SKM-1 treated with dmso at 0.1 percent for 144 hours (cell line): ENCODE measurements at regions not wholly inside any gene's neighbourhood (a gene's known extent, or its start where the extent isn't known, plus 50 kb on each side); places are given as distances from the start of the nearest gene placed in this dataset.

Experiments used
- DNase-seq: peaks from one replicate; lab custom pipeline; 2025; ENCODE audit not compliant: unreplicated experiment; lab: John Stamatoyannopoulos, UW

DNA sequence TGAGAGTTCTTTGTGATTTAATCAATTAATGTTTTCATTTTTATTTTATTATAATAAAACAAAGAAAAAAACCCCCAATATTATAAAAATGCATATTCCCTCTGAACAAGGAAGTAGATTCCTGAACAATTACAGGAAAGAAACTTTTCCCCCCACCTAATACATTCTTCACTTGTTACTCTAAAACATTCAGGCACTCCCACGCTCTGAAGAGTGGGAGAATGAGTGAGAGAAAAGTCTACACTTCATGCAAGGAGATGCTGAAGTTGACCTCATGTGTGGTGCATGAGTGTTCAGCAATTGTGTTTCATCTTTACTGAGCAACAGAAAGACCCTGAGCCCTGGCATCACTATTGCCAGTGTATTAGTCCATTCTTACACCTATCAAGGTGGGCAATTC lies 244.2 kb upstream of the IGFBP3 start:
- DNase-seq = no peak

DNA sequence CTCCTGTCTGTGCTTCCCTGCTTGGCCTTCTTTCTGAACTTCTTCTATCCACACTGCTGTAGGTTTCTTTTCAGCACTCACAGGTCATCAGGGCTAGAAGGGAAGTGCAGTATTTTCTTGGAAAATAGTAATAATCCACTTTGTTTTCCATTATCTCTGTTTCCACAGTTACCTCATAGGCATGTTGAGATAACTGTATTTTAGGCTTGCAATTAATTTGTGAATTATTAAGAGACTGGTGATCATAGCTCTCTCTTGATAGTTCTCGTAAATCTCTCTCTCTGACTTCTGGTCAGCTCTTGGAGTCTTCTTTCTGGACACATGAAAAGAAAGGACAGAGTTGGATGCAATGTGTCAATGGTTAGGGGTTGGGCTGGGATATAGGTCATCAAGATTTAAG lies 243.6 kb upstream of the IGFBP3 start:
- no peak for DNase-seq

DNA sequence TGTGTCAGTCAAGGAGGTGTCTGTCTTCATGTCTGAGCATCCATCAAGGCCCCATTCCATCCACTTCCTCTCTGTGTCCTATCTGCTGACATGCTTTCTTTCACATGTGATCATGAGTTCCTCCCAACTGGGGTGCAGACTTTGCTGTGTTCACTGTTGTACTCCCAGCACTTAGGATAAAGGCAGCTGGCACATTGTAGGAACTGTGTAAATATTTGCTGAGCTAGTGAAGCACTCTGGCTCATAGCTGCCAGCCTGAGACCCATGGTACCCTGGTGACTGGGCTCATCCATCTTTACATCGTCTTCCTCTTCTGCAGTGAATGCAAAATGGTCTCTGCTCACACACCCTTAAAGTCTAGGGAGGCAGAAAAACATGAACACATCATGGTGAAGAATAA lies 242.2 kb upstream of the IGFBP3 start:
- no peak for DNase-seq

DNA sequence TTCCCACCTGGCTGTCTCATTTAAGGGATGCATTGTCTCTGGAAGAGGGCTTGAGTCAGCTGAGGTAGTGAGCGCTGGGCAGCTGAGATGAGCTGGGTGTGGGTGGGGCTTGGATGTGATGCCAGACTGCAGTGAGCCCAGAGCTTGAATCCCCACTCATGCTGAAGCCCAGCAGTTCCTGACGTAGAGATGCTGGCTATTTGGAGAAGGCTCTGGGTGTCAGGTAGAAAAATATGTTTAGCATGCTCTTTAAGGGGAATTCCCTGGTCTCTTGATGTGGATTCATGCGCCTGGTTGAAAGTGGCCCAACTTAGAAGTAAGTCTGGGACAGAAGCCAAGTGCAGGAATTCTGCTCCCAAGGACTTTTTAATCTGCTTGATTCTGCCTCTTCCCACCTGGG lies 241.5 kb upstream of the IGFBP3 start:
- no peak for DNase-seq

DNA sequence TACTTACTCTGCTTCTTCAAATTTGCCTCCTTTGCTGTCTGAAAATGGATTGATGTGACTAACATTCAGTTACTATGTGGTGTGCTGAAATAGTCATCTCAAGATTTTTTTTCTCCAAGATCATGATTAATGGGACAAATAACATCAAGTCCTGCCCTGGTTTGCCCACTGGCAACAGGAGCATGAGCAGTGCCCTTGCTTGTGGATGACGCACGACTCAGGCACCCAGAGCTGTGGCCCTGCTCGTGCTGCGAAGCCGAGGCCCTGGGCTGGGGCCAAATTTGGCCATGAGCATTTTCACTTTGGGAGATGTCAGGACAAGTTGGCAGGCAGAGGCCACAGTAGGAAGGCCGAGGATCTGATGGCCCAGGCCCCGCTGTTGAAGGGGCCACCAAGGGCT lies 239.8 kb upstream of the IGFBP3 start:
- DNase-seq = no peak

DNA sequence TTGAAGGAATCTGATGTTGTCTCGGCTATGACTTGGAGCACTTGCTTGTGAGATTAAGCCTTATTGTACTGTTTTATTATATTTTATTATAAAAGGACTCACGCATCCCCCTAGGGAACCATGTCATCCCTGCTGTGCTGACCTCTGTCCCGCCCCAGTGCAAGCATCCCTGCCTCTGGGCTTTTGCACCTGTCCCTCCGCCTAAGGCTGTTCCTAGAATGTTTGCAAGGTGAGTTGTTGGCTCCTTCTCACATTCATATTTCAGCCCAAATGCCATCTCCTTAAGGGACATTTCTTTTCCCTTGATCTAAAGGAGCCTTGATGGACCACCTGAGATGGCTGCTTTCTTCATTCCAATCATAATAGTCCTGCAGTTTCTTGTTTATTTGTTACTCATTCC lies 236.9 kb upstream of the IGFBP3 start:
- DNase-seq = no peak

DNA sequence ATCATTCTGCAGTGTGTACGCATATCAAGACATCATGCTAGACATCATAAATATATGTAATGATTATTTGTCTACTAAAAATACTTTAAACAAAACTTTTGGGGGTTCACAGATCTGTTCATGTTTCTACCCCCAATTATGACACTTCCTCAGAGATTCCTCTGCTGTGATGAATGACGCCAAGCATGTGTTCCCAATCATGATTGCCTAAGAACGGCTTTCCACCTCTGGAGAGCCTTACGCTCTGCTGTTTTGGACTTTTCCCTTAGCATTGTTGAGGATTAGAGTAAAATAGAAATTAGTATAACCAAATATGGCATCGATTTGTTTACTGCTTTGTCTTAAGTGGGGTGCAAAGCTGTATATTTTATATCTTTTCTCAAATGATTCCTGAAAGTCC lies 236.3 kb upstream of the IGFBP3 start:
- DNase-seq = no peak

DNA sequence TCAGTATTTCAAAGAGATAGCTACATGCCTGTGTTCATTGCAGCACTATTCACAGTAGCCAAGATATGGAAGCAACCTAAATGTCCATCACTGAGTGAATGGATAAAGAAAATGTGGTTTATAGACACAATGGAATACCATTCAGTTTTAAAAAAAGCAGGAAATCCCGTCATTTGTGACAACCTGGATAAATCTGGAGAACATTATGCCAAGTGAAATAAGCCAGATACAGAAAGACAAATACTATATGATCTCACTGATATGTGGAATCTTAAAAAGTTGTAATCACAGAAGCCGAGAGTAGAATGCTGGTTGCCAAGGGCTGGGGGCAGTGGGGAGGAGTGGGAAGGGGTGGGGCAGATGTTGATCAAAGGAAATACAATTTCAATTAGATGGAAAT lies 235.8 kb upstream of the IGFBP3 start:
- DNase-seq = no peak

DNA sequence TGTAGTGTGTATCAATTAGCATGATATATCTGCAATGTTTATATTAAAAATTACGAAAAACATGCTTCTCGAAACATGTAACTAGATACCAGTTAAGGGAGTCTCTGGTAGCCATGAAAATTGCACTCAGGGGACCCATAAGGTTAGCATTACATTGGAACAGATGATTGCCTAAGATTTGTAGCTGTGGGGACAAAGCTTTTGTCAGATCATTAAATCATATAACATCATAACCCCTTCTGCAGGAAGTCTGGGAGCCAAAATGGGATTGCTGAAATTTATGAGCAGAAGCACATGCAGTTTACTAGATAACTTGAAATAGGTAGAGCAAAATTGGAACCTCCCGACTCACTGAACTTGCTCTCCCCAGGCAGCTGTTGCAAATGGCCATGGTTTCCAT lies 235.0 kb upstream of the IGFBP3 start:
- no peak for DNase-seq

DNA sequence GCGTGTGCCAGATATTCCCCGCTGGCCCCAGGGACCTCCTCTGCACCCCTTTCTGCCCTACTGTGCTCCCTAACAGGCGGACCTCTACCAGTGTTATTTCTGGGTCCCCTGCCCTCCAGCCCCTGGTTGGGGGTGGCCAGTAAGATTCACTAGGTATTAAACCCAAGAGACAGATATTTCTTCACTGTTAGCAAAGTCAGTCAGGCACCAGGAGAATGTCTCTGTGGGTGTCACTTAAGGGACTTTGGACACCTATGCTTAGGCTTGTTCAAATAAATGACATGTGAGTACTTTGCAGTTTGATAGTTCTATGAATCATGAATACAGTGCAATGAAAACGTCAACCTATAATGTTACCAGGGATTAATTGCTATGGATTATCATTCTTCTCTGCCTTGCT lies 234.3 kb upstream of the IGFBP3 start:
- no peak for DNase-seq

DNA sequence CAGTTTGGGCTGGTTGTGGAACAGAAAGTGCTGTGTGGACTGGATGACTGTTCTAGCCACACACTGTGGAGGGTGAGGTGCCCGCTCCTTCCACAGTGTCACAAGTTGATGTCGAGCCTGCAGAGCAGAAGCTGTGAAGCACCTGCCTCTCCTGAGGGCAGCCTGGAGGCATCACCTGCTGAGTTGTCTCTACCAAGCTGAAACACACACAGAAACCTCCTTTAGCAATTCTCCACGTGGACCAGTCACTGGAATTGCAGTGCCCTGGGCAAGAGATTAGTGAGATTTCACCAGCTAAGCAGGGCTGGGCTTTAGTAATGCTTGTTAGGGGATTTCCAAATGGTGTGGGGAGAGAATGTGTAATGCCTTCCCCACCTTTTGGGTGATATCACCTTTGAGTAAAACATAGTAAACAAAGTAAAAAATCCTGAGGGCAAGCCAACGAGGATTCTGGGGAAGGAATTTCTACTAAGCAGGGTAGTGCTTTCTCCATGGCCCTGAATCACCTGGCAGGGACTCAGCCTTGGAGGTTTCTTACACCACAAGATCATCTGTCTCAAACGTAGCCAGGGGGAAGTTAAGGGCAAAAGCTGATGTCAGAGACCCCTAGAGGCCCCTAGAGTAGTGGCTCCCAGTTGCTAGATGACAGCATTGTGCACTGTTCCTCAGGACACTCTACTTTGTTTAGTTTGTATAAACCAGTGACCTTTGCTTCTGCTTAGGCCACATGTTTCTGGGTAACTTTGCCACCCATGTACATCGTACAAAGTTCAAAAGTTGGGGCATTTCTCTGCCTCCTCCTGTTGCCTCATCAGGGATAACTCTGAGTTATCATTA lies 233.1 kb upstream of the IGFBP3 start:
- no peak for DNase-seq

DNA sequence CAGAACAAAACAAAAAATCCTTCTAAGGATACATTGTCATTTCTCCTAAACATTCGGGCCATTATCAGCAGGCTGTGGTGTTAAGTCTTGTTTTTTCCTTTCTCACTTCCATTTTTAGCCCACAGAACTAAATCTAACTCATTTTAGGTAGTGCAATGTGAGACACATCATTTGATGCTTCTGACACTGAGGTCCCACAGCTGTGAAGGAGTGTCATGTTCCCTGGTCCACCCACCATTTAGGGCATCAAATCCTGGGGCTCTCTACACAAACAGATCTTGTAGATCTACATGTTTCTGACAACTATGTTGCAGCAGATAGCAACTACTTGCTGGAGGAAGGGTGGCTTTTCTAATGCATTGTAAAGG lies 232.5 kb upstream of the IGFBP3 start:
- DNase-seq = no peak

DNA sequence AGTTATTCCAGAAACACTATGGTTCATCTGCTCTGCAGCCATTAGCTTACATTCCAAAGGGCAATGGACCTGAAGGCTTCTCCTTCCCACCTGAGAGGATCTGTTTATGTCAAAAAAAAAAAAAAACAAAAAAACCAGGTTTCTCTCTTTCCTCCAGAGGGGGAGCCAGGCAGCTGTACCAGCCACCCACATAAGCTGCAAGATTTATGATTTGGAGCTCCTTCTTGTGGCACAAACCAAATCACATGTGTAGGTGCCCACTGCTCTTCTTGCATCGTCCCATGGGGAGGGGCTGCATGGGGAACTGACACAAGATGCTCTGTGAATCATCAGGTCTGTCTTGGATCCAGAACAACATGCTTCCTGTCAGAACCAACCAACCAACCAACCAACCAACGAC lies 231.6 kb upstream of the IGFBP3 start:
- no peak for DNase-seq

DNA sequence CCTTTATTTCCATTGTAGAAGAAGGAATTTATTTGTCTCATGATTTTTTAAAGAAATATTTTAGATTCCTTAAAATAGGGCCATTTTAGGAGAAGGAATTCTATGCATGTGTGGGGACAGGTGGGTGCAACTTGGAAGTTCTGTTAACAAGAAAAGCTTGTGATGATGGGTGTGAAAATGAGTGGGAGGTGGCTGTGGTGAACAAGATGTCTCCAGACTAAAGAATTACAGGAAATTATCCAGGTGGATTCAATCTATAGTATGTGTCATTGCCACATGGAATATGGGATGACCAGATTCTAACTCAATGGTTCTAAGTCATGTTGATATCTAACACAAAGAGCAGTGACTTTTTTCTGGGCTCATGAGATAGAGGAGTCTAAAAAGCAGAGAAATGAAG lies 229.6 kb upstream of the IGFBP3 start:
- no peak for DNase-seq

DNA sequence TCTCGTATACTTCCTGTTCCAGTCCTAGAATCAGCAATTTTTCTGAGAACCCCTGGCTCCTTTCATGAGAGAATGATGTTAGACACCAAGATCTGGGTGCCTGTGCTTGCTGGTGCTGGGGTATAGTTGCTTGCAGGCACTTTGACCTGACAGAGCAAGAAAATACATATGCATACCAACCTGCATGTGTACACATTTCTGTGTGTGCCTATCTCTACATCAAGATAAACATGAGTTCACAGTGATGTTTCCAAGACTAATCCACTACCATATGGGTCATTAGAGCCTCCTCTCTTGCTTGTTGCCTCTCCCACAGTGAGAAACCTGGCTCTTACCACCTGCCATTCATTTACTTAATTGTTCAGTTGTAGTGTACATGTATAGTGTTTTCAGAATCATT lies 229.1 kb upstream of the IGFBP3 start:
- no peak for DNase-seq

DNA sequence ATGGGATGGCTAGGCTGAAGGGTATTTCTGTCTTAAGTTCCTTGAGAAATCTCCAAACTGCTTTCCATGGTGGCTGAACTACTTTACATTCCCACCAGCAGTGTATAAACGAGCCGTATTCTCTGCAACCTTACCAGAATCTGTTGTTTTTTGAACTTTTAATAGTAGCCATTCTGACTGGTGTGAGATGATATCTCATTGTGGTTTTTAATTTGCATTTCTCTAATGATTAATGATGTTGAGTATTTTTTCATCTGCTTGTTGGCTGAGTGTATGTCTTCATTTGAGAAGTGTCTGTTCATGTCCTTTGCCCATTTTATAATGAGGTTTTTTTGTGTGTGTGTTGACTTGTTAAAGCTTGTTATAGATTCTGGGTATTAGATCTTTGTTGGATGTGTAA lies 226.8 kb upstream of the IGFBP3 start:
- DNase-seq = no peak

DNA sequence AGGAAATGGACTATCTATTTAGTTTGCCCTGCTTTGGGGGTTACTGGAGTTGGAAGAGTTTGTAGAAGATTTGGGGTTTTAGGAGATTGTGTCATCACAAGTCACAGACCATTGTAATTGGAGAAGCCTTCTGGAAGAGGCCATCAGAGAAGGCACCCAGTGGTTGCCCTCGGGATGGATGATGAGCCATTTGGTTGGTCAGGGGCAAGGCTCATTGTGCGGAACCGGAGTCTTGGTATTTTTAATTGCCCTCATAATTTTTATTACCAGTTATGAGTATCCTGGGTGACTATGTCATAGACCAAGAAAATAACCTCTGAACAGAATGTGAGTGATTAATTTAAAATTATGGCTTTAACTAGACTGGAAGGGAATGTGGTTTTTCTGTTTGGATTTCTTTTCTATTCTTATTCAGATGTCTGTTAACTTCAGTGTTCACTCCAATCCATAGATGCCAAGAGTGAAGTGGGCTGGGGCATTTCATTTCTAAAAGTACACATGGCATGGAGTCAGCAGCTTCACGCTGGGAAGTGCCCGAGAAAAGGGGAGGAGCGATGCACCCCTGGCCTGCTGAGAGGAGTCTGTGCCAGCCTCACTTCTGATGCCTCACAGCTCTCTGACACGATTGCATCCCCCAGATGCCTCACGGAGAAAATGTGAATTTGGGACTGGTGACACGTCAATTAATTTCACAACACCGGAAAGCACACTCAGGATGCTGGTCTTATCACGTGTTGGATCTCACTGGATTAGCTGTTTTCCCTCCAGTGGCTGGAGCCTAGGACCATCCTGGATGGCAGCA lies 225.6 kb upstream of the IGFBP3 start:
- DNase-seq = no peak

DNA sequence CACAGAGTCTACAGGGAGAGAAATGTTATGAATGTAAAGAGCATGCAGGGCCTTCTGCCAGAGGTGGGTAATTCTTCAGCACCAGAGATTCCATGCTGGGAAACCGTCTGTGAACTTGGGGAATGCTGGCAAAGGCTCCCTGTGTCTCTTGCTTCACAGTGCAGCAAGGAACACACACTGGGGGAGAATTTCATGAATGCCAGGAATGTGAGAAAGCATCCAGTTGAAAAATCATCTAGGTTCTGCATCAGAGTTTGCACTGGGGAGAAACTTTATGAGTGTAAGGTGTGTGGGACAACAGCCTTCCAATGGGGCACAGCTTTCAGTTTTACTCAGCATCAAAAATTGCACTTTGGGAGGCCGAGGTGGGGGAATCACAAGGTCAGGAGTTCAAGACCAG lies 224.3 kb upstream of the IGFBP3 start:
- no peak for DNase-seq

DNA sequence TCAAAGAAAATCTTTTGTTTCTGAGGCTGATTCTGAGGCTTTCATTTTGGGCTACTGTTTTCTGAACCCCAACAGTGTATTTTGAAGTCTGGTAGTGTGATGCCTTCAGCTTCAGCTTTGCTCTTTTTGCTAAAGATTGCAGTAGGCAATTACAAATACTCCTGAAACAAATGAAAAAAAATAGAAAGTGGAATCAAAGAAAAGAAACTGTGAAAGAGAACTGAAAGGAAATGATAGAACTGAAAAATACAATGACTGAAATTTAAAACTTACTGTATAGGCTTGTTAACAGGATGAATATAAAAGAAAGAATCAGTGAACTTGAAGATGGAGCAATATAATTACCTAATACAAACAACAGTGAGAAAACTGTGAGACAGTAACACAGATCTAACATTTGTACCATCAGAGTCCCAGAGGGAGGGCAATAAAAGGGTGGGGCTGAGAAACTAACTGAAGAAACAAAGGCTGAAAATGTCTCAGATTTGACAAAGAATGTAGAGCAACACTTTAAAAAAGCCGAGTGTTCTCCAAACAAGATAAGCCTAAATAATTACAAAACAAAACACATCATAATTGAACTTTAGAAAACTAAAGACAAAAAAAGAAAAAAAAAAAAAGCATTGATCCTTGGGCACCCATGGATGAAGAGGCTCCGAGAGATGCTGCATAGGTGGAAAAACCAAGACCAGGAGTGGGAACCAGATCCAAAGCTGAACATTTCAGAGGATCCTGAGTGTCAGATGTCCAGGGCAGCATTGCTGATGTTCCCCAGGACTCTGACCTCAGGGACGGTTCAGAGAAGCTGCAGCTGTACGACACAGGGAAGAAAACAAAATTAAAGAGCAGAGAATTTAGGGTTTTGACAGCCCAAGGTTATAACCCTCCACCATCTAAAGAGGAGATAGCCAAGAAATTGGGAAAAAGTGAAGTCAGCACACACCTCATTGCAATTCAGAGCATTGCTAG lies 223.2 kb upstream of the IGFBP3 start:
- DNase-seq = no peak

DNA sequence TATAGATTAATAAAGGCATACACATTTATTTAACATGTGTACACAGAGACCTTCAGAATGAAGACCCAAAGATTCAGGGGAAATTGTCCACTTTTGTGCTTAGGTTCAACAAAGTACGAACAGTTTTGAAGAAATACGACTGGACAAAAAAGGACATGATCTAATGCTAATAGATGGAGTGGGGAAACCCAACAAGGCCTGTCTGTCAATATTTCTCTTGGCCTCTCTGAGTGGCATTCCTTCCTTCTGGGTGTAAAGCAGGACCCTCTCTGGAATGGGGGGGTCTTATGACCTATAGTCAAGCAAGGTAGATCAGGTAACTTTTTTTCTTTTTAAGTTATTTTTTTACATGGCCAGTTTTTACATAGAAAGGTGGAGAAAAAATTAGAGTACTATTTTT lies 222.3 kb upstream of the IGFBP3 start:
- DNase-seq = no peak

DNA sequence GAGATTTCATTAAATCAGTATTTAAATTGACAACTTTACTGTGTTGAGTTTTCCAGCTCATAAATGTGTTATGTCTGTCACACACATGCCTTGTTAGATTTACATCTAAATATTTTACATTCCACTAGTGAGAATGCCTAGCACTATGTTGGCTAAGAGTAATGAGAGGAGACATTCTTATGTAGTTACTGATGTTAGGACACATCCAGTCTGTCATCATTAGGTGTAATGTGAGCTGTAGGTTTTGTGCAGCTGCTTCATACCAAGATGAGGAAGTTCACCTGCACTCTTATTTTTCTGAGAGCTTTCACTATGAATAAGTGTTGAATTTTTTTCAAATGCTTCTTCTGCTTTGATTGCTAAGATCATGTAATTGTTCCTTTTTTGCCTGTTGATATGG lies 218.0 kb upstream of the IGFBP3 start:
- DNase-seq = no peak

DNA sequence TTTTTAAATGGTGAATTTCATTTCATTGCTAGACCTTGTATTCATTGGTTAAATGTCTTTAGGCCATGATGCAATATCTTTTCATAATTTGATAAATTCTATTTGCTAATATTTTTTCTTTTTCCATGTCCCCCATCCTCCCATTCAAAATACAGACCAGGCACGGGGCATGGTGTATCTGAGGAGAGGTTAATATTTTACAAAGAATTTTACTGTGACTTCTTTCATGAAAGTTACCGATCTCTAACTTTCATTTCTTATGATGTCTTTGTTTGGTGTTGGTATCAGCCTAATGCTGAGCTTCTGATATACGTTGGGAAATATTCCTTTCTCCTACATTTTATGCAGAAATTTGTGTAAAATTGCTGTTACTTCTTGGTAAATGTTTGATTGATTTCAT lies 216.7 kb upstream of the IGFBP3 start:
- DNase-seq = no peak
